ENCODE measurements at regions not wholly inside any gene's neighbourhood (a gene's known extent, or its start where the extent isn't known, plus 50 kb on each side); places are given as distances from the start of the nearest gene placed in this dataset.
A peak's percentile ranks its signal among the peaks of the same experiment; 100 is the strongest.

- TF ChIP-seq CTCF (IDR thresholded peaks at IDR 0.05; ENCODE audit: insufficient read depth, low read length, severe bottlenecking) = no peak
- Histone ChIP-seq H3K27me3 (ENCODE audit: control insufficient read depth, insufficient read depth, low read length) (no peaks in the 10 kb centered on the region), H3K4me3 (ENCODE audit: low read depth, low read length) (no peak overlapping the region), H3K36me3 (ENCODE audit: control insufficient read depth, insufficient read depth, low read length) (no peaks in the 10 kb centered on the region)
- FAIRE-seq (no peak), DNase-seq (ENCODE audit: low read depth) (no peak)
These were observed 59.2 kb upstream of the KAZN start for GRCh38 chr1:14539309-14539708.

GRCh38 chr1:14539953-14540563 is 58.4 kb upstream of the KAZN start:
- no peak for FAIRE-seq
- H3K4me3 ChIP-seq (ENCODE audit: low read depth, low read length) = no peak overlapping the region

GRCh38 chr1:14541348-14541747 is 57.1 kb upstream of the KAZN start:
- Histone ChIP-seq H3K36me3 (ENCODE audit: control insufficient read depth, insufficient read depth, low read length) (no peaks in the 10 kb centered on the region), H3K27me3 (ENCODE audit: control insufficient read depth, insufficient read depth, low read length) (no peaks in the 10 kb centered on the region), H3K4me3 (ENCODE audit: low read depth, low read length) (no peak overlapping the region)
- DNase-seq (ENCODE audit: low read depth) = no peak
- no peak for TF ChIP-seq CTCF (IDR thresholded peaks at IDR 0.05; ENCODE audit: insufficient read depth, low read length, severe bottlenecking)
- no peak for FAIRE-seq

More at GRCh38 chr1:14539953-14540563, 58.4 kb upstream of the KAZN start:
- Histone ChIP-seq H3K36me3 (ENCODE audit: control insufficient read depth, insufficient read depth, low read length) (no peaks in the 10 kb centered on the region), H3K27me3 (ENCODE audit: control insufficient read depth, insufficient read depth, low read length) (no peaks in the 10 kb centered on the region)
- no peak for DNase-seq (ENCODE audit: low read depth)
- no peak for TF ChIP-seq CTCF (IDR thresholded peaks at IDR 0.05; ENCODE audit: insufficient read depth, low read length, severe bottlenecking)

- no peak overlapping the region for H3K4me3 ChIP-seq (ENCODE audit: low read depth, low read length)
- no peaks in the 10 kb centered on the region for H3K36me3 ChIP-seq (ENCODE audit: control insufficient read depth, insufficient read depth, low read length)
- peak; percentile 6 for DNase-seq (ENCODE audit: low read depth)
- H3K27me3 ChIP-seq (ENCODE audit: control insufficient read depth, insufficient read depth, low read length) = no peaks in the 10 kb centered on the region
- TF ChIP-seq CTCF (IDR thresholded peaks at IDR 0.05; ENCODE audit: insufficient read depth, low read length, severe bottlenecking) = no peak
- peak; percentile 94 for FAIRE-seq
These were observed 55.2 kb upstream of the KAZN start for GRCh38 chr1:14543191-14543840.

- H3K27me3 ChIP-seq (ENCODE audit: control insufficient read depth, insufficient read depth, low read length) = no peaks in the 10 kb centered on the region
- no peak overlapping the region for H3K4me3 ChIP-seq (ENCODE audit: low read depth, low read length)
- no peak for TF ChIP-seq CTCF (IDR thresholded peaks at IDR 0.05; ENCODE audit: insufficient read depth, low read length, severe bottlenecking)
- H3K36me3 ChIP-seq (ENCODE audit: control insufficient read depth, insufficient read depth, low read length) = no peaks in the 10 kb centered on the region
- no peak for DNase-seq (ENCODE audit: low read depth)
- FAIRE-seq = no peak
These were observed 54.2 kb upstream of the KAZN start for GRCh38 chr1:14544319-14544718.

All from bronchial epithelial cell (primary cell).